GM18517 (cell line): ENCODE measurements at regions not wholly inside any gene's neighbourhood (a gene's known extent, or its start where the extent isn't known, plus 50 kb on each side); places are given as distances from the start of the nearest gene placed in this dataset.

Experiments
- ATAC-seq: cut with Tn5 transposase; IDR thresholded peaks from one replicate; pipeline ENCODE4 v1.9.1; 2021; ENCODE audit warnings: mild to moderate bottlenecking, moderate library complexity; ENCODE audit not compliant: unreplicated experiment

- ATAC-seq: no peak
Measured at GRCh38 chr15:39106950-39107349, 473.9 kb upstream of the THBS1 start.

GRCh38 chr15:39108021-39108420 is 472.9 kb upstream of the THBS1 start:
- no peak for ATAC-seq

DNA sequence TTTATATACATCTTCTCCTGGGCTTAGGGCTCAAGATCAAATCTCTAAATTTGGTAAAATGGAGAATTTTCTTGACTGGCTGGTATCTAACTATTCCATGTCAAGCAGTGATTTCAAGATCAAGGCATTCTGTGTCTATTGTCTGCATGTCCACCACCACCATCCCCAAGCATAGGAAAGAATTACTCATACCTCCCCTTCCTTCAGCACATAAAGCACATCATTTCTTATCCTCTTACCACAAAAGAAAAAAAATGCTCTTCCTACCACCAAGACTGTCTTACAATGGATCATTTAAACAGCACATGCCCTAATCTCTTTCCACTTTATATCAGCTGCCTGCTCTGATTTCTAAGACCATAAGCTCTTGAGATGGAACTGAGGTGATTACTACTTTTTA is 470.5 kb upstream of the THBS1 start:
- ATAC-seq: no peak

GRCh38 chr15:39110746-39111145 is 470.1 kb upstream of the THBS1 start:
- no peak for ATAC-seq

DNA sequence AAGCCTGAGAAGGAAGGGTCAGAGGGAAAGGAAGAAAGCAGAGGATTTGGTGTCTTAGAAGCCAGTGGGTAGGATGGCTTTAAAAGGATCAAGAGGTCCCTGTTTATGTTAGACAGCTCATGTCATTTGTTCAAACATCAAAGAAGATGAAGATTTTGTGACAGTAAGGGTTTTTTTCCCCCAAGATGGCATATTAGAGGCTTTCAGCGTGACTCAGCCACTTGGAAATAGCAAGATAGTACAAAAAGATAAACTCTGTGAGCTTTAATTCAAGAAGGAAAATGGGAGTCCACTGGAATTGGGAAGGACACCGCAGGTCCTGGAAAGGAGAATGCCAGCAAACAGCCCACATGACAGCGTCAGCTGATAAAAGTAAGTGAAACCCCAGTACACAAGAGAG is 467.1 kb upstream of the THBS1 start:
- ATAC-seq: no peak

GRCh38 chr15:39114690-39115378 is 466.0 kb upstream of the THBS1 start:
- no peak for ATAC-seq

GRCh38 chr15:39115379-39116057 is 465.4 kb upstream of the THBS1 start:
- ATAC-seq: no peak

- ATAC-seq: no peak
Measured at GRCh38 chr15:39118510-39118909, 462.4 kb upstream of the THBS1 start.

GRCh38 chr15:39124155-39124552 is 456.7 kb upstream of the THBS1 start:
- no peak for ATAC-seq

GRCh38 chr15:39124553-39125171 is 456.2 kb upstream of the THBS1 start:
- ATAC-seq: no peak

DNA sequence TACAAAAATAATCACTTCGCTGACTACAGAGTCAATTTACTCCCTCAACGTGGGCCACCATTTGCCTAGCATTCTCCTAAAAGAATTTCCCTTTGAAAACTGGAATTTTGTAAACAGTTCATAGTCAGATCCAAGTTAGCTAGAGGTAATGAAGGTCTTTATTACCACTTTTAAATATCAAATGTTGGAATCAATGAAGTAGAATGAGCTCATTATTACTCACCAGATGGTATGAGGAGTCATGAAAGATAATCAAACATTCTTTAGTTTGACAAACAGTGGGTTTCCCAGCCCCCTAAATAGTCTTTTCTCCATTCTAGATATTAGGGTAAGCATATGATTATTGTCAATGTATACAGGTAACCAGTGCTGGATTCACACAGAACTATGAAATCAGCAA is 455.7 kb upstream of the THBS1 start:
- no peak for ATAC-seq

DNA sequence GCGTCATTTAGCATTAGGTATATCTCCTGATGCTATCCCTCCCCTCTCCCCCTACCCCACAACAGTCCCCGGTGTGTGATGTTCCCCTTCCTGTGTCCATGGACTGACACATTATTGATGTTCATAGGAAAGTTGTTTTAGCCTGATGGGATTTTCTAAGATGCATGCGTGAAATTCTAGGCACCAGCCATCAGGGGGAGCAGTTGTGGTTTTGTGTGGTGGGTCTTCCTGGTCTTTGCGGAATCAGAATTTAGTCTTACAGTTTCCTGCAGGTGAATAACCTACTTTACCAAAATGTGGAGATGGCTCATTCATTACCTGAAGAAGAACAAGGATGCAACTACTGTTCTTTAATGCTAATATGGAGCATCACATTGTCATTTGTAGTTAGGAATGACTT is 455.0 kb upstream of the THBS1 start:
- no peak for ATAC-seq

DNA sequence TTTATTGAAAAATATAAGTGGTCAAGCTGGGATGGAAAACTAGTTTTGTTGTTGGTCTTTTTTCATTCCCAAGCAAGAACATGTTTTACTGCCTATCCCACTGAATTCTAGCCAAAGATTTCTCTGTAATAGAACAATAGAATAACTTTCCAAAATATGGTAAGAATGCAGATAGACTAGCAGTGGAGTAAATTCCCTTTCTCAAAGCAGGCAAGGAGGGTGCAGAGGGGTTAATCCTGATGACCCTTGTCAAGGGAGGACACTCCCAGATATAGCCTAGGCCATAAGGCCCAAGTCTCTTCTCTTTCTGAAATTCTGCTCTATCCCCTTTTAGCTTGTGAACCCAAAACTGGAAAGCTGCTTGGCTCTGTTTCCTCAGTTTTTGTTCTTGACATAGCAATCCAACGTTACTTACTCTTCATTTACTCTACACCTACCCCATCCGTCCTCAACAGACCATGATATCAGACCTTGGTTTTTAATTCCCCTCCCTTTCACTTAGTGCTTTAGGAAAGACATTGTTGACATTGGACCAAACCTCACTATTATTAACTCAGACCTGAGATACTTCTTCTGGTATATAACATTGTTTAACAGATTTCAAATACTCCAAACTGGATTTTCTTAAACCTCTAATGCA is 453.6 kb upstream of the THBS1 start:
- ATAC-seq: no peak

DNA sequence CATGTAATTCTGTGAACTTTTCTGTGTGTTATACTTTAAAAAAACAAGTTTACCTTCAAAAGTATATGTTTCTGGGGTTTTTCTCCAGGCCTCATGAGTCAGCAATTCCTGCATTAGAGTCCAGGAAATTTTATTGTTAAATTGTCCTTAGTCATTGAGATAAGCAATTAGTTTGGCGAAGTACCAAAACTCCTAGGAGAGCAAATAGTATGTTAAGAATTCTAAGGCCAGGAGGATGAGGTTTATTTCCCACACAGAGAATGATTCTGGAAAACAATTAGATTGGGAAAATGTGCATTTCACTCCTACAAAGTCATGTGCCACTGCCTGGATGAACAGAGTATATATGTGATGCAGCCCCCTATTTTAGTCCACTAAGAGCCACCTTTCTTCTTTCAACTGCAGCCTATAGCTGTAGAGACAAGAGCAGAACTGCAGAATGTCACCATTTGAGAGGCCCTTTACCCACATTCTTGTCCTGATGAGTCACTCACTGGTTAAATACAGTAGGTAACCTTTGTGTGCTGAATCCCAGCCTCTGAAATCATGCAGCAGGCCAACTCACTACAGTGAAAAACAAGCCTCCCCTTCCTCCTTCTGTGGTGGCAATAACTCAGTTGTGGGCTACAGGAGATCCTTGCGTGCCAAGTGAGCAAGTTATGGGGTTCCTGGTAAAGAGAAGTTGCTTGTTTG is 452.8 kb upstream of the THBS1 start:
- no peak for ATAC-seq

DNA sequence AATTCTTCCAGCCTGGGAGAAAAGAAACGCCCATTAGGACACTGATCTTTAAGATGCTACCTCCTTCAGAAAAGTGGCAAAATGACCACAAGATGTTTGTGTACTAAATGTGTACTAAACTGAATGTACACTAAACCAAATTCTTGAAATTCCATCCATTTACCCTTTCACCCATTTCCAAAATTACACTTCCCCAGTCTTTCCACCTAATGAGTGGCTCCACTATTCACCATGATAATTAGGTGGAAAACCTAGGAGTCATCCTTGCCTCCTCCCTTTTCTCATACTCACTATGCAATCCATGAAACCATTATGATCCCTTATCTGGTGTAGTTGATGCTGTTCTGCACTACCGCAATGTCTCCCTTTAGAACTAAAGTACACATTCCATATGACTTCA is 452.1 kb upstream of the THBS1 start:
- ATAC-seq: no peak

GRCh38 chr15:39130556-39131379 is 450.1 kb upstream of the THBS1 start:
- no peak for ATAC-seq

- no peak for ATAC-seq
Measured at GRCh38 chr15:39131609-39132008, 449.3 kb upstream of the THBS1 start.

DNA sequence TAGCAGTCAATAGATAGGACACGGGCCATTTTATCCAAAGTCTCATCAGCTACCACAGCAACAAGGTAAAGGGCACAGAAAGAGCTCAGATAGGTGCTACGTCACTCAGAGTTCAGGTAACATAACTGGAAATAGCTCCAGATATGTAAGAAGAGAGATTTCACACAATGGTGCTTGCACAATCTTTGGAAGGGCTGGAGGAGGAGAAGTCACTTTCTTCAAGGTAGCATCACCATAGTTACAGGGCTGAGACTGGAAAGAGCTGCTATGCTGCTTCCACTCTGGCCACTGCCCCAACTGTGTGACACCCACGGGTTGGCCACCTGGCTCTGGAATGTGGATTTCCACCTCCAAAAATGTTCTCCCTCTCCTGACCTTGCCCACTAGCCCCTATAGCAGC is 448.8 kb upstream of the THBS1 start:
- ATAC-seq: no peak

GRCh38 chr15:39132954-39133600 is 447.8 kb upstream of the THBS1 start:
- no peak for ATAC-seq

DNA sequence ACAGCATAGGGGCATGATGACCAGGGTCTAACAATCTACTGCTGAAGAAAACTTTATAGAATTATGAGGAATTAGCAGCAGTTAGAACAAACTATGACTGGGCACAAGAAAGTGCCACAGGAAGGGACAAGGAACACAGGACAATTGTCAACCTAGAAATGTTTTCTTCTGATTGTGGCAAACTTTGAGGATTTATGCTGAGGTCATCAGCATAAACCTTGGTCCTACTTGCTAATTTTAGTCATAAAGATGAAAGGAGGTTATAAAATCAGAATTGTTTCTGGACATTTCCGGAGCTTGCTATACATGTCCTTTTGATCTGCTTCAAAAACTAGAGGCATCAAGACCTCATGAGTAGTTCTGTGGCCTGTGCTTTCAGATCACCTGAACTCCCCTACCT is 446.6 kb upstream of the THBS1 start:
- ATAC-seq: no peak
